Activated CD4-positive, alpha-beta T cell treated with anti-CD3 and anti-CD28 coated beads, Interleukin-2, amount 50 U/mL, for 1 hour (primary cell): ENCODE measurements at regions not wholly inside any gene's neighbourhood (a gene's known extent, or its start where the extent isn't known, plus 50 kb on each side); places are given as distances from the start of the nearest gene placed in this dataset.

Experiments
- DNase-seq: peaks from one replicate; pipeline ENCODE4 v3.0.0-alpha.2; 2020

- no peak for DNase-seq
These were observed 326.9 kb downstream of the CD83 start for GRCh38 chr6:14444295-14444972.

- DNase-seq = no peak
These were observed 329.7 kb downstream of the CD83 start for GRCh38 chr6:14447240-14447639.

DNA sequence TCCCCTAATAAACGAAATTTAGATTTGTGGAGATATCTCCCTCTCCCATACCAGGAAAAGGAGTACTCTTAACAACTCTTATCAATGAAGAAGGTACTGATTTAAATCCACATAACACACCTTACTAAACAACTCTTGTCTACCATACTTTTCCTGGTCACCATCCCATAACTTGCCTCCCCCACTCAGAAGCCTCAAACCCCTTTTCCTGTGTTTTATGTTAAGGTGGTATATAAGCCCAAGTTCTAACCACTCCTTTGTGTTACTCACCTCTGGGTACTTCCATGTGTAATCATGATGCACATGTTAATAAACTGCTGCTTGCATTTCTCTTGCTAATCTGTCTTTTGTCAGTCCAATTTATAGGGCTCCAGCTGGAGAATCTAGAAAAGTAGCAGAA is 330.7 kb downstream of the CD83 start:
- DNase-seq = no peak

DNA sequence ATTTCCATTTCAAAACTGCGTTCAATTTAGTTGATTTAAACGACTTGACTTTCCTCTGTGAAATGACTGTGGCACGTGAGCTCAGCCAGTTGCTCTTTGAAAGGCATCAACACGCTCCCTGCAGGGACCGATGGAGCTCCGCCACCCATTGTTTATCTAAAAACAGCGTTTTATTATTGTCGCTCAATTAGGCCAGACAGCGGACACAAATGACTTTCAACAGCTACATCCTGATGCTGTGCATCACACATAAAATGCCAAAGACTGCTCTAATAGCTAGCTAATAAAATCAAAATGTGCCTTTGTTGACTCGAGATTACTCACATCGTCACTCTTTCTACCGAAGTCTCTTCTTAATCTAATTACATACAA is 332.5 kb downstream of the CD83 start:
- DNase-seq = no peak

GRCh38 chr6:14450578-14450977 is 333.0 kb downstream of the CD83 start:
- no peak for DNase-seq

- no peak for DNase-seq
These were observed 334.2 kb downstream of the CD83 start for GRCh38 chr6:14451594-14452374.

DNA sequence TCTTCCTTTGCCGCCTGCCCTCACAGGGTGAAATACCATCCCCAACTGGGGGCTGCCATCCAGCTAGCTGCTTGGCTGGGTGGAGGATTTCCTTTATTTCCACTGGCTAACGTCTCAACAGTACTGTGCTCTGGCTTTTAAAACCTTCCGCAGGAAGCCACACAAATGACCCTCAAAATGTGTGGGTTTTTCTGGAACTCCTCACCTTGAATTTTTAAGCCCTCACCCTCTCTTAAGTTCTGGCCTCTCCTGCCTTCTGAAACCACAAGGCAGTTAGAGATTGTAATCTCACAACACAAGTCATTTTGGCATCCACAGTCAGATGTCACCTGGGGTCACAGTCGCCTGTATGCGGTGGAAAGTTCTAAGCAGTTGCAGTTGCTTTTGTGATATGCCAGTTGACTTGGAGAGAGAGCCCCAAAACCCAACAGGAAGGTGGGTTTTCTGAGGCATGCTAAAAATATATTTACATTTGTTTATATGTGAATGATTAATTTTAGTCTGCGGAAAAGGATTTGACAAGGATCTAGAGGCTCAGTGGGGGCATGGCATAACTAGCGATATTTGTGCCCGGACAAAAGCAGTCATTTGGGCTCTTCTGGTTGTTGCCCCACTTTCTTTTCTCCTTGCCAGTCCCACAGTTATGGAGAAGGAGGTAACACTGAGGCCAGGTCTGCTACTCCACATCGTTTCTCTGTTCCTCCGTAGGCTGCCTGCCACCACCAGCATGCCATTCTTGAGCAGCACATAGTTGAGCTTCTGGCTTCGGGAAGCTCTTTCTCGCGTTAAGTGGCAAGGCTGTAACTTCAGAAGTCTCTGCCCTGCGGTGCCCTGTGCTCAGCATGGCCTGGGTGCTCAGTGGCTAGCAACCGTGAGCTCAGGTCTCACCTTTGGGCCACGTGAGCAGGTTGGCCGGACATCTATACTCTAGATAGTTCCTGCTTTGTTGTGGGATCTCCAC is 335.3 kb downstream of the CD83 start:
- peak; percentile 20 for DNase-seq

GRCh38 chr6:14453712-14454472 is 336.3 kb downstream of the CD83 start:
- no peak for DNase-seq

GRCh38 chr6:14454473-14454775 is 336.9 kb downstream of the CD83 start:
- peak; percentile 13 for DNase-seq

- no peak for DNase-seq
These were observed 337.9 kb downstream of the CD83 start for GRCh38 chr6:14455427-14455826.

DNA sequence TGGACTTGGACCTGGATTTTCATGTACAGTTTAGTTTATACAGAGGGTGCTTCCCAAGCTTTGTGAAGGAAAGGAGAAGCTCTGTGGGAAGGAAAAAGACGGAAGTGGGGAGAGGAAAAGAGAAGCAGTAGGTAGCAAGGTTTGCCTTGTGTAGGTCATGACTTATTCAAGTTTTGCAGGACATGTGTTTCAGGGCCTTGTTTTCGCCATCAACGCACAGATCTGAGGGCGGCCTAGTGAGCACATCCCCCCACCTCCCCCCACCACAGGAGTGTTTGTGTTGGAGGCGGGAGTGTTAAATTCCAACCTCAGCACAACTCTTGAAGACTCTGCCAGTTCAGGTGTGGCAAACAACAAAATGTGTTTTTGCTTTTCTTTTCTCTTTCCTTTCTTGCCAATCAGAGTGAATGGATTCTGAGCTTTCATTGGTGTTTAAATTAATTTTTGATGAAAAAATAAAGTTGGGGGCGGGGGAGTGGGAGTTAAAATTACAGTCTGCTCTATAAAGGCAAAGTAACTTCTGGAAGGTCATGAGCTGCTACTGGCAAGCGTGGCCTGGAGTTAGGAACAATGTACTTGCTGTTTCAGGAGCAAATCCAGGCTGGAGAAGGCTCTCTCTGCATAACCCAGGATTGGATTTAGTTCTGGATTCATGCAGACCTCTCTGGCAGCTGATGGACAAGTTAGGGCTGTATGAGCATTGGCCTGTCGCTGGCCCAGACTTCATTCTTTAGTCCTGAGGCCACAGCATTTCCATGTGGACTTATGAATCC is 338.5 kb downstream of the CD83 start:
- DNase-seq = no peak

DNA sequence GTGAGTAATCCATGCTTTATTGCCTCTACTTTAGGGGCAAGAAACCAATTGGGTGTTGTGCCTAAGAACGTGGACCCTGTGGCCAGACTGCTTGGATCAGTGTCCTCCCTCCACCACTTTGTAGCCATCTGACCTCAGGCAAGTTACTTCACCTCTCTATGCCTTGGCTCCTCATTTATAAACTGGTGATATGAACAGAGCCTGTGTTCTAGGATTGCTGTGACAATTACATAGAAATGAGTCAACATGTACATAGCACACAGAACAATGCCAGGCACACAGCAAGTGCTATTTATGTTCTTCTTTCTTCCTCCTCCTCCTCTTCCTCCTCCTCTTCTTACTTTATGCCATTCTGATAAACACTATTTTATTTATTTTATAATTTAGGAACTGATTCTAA is 339.4 kb downstream of the CD83 start:
- no peak for DNase-seq

DNA sequence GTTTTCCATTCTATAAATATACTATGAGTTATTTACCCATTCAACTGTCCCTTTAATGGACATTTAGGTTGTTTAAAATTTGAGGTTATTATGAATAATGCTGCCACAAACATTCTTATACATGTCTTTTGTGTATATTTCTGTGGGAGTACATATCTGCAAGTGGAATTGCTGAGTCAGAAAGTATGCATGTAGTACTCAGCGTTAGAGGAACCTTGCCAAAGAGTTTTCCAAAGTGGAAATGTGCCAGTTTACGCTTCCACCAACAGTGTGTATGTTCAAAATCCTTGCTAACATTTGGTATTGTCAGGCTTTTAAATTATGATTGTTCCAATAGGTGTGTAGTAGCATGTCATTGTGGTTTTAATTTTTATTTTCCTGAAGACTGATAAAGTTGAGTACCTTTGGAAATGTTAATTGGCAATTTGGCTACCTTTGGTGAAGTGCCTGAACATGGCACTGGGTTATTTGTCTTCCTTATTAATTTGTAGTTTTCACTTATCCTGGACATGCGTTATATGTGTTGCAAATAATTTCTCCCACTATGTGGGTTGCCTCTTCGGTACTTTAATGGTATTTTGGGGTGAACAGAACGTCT is 341.2 kb downstream of the CD83 start:
- no peak for DNase-seq

GRCh38 chr6:14459315-14459714 is 341.7 kb downstream of the CD83 start:
- no peak for DNase-seq

- no peak for DNase-seq
These were observed 343.0 kb downstream of the CD83 start for GRCh38 chr6:14460556-14460955.

DNA sequence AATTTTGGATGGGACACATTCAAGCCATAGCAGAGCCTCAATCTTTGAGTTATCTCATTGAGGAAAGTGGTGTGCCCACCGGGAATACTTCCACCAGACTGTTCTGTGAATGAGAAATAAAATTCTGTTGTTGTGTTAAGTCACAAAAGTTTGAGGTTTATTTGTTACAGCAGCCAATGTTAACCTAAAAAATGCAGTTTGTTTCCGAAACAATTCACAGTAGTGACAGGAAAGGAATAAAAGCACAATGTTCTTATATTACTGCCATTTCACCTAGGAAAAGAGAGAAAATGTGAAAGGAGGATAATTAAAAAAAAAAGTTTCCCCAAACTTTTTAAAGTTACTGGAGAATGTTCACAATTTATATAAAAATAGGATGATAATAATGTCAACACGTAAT is 344.6 kb downstream of the CD83 start:
- DNase-seq = no peak

- DNase-seq = no peak
These were observed 345.0 kb downstream of the CD83 start for GRCh38 chr6:14462566-14462965.

DNA sequence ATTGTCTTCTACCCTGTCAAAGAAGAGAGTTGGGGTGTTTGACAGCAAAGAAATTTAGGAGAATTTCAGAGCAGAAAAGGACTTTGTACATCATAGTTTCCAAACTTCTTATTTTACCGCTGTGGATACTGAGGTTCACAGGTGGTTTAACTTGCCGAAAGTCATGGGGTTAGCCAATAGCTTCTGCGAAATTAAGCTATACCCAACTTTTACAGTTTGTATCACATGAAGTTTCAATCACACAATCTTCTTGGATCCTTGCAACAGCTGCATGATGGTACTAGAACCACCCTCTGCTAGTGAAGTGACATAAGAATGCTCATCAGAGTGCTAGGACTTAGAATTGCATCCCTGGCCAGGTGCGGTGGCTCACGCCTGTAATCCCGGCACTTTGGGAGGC is 345.5 kb downstream of the CD83 start:
- no peak for DNase-seq

GRCh38 chr6:14464055-14464454 is 346.5 kb downstream of the CD83 start:
- no peak for DNase-seq

- DNase-seq = no peak
These were observed 347.1 kb downstream of the CD83 start for GRCh38 chr6:14464716-14465115.

- no peak for DNase-seq
These were observed 348.7 kb downstream of the CD83 start for GRCh38 chr6:14466278-14466677.

DNA sequence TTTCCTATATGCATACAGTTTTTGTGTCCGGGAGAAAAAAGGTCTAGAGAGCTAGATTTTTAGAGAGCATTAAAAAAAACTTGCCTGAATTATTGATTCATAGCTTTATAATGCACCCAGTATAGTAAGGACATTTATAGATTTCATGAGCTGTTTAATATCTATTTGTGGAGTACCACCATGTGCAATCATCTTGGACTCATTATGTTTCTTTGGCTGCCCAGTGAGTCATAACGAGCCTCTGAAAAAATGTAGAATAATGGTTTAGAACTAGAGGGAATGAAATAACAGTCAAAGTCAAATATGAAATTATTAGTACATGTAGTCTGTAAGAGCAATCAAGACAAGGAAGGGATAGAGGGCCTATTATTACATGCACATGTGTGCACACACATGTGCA is 350.0 kb downstream of the CD83 start:
- DNase-seq = no peak
